Activated naive CD4-positive, alpha-beta T cell treated with anti-CD3 and anti-CD28 coated beads, Interleukin-2, amount 50 U/mL, for 24 hours (primary cell): ENCODE measurements at regions not wholly inside any gene's neighbourhood (a gene's known extent, or its start where the extent isn't known, plus 50 kb on each side); places are given as distances from the start of the nearest gene placed in this dataset.

Source experiments
- H3K27ac Mint-ChIP-seq: one replicate; pipeline ENCODE4 v1.8.0; 2021; ENCODE audit warnings: mild to moderate bottlenecking, mixed read lengths
- H3K27me3 Mint-ChIP-seq: one replicate; pipeline ENCODE4 v1.8.0; 2021; ENCODE audit warnings: mixed read lengths
- H3K36me3 Mint-ChIP-seq: one replicate; pipeline ENCODE4 v1.8.0; 2021; ENCODE audit warnings: mixed read lengths
- H3K4me1 Mint-ChIP-seq: one replicate; pipeline ENCODE4 v1.8.0; 2021; ENCODE audit warnings: mixed read lengths
- H3K4me3 Mint-ChIP-seq: one replicate; pipeline ENCODE4 v1.8.0; 2021; ENCODE audit warnings: mild to moderate bottlenecking, mixed read lengths
- H3K9me3 Mint-ChIP-seq: one replicate; pipeline ENCODE4 v1.8.0; 2021; ENCODE audit warnings: mixed read lengths

GRCh38 chr1:68321084-68321685 is 88.9 kb upstream of the WLS start:
- Mint-ChIP-seq H3K36me3 (no peaks in the 10 kb centered on the region), H3K27me3 (no peaks in the 10 kb centered on the region), H3K4me1 (no peaks in the 10 kb centered on the region), H3K4me3 (no peak overlapping the region), H3K9me3 (peaks cover 5% of the 10 kb centered on the region), H3K27ac (no peak overlapping the region)

DNA sequence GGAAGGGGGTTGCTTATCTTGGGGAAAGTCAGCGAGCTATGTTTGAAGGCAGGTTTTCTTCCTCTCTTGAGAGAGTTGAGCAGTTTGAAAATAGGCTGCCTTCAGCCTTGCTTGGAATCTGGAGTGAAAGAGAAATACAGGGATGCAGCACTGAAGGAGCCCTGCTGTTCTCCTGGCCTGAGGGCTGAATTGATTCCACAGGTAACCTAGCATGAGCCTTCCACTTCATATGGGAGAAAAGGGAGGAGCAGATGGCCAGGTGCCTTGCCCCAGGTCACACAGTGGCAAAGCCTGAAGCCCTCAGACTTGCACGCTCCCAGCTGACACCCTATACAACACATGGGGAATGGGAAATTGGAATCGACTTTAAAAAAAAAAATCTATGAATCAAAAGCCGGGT is 88.0 kb upstream of the WLS start:
- Mint-ChIP-seq H3K4me3 (no peak overlapping the region), H3K9me3 (peaks cover 4% of the 10 kb centered on the region), H3K36me3 (no peaks in the 10 kb centered on the region), H3K4me1 (no peaks in the 10 kb centered on the region), H3K27me3 (no peaks in the 10 kb centered on the region), H3K27ac (no peak overlapping the region)

- Mint-ChIP-seq H3K9me3 (no peaks in the 10 kb centered on the region), H3K27ac (no peak overlapping the region), H3K36me3 (no peaks in the 10 kb centered on the region), H3K4me1 (no peaks in the 10 kb centered on the region), H3K27me3 (no peaks in the 10 kb centered on the region), H3K4me3 (no peak overlapping the region)
Measured at GRCh38 chr1:68319907-68320306, 87.6 kb upstream of the WLS start.

DNA sequence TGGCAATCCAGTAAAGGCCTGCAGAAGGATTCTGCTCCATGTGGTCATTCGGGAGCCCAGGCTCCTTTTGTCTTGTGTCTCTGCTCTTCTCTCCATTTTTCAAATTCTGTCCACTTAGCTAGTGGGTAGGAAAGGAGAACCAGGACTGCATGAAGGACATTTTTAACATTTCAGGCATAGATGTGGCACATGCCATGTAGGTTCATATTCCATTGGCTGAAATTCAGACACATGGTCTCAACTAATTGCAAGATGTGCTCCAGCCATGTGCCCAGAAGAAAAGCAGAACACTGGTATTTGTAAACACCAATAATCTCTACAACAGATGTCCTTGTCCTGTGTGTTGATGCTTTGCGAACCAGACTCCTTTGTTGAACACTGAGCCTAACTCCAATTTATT is 85.2 kb upstream of the WLS start:
- no peaks in the 10 kb centered on the region for H3K9me3 Mint-ChIP-seq

DNA sequence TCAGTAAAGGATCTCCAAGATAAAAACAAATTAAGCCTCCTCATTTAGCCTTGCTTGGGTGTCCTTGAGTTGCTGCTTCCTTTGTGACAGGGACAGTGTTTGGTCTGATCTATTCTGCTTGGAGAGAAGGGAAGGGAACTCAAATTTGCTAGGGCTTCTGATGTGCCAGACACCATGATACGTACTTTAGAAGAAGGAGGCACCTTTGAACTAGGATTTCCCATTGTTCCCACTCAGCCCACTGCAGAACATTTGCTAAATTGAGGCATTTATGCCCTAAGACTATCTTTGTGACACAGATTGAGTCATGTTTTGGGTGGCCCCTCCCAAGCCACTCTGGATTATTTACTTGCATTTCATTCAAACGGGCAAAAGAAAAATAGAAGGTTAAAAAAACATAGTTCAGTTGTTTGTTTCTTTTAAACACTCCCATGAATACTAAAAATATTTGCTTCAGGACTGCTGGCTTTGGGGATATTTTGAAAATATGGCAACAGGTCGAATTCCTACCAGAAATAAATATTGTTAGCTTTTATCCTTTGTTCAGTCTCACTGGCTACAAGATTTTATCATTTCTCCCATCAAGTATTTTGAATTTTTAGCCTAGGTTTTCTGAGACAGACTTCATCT is 81.9 kb upstream of the WLS start:
- H3K36me3 Mint-ChIP-seq: no peaks in the 10 kb centered on the region
- no peaks in the 10 kb centered on the region for H3K9me3 Mint-ChIP-seq

More for the DNA sequence above, 85.2 kb upstream of the WLS start:
- H3K4me3 Mint-ChIP-seq: no peak overlapping the region
- H3K27ac Mint-ChIP-seq: no peak overlapping the region
- no peaks in the 10 kb centered on the region for H3K27me3 Mint-ChIP-seq
- no peaks in the 10 kb centered on the region for H3K4me1 Mint-ChIP-seq
- H3K36me3 Mint-ChIP-seq: no peaks in the 10 kb centered on the region

DNA sequence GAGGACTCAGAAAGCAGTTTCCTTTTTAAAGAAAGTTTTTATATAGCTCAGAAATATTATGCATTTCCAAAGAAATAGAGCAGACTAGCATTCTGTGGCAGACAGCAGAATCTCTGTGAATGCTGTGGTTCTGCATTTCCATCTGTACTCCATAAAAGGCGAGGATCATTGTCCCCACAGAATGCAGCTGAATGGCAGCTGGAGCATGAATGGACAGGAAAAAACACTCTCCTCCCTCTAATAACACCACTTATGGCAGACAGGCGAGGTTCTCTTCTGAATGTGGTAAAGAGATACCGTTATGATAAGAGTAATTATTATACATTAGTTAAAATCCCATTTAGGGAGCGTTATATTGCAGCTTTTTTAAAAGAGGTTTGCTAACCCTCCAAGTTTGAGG is 81.4 kb upstream of the WLS start:
- no peak overlapping the region for H3K4me3 Mint-ChIP-seq
- no peaks in the 10 kb centered on the region for H3K27me3 Mint-ChIP-seq
- no peaks in the 10 kb centered on the region for H3K9me3 Mint-ChIP-seq
- no peaks in the 10 kb centered on the region for H3K4me1 Mint-ChIP-seq
- H3K27ac Mint-ChIP-seq: no peak overlapping the region
- H3K36me3 Mint-ChIP-seq: no peaks in the 10 kb centered on the region

More for the DNA sequence above, 81.9 kb upstream of the WLS start:
- no peaks in the 10 kb centered on the region for H3K4me1 Mint-ChIP-seq
- H3K4me3 Mint-ChIP-seq: no peak overlapping the region
- H3K27ac Mint-ChIP-seq: no peak overlapping the region
- no peaks in the 10 kb centered on the region for H3K27me3 Mint-ChIP-seq

DNA sequence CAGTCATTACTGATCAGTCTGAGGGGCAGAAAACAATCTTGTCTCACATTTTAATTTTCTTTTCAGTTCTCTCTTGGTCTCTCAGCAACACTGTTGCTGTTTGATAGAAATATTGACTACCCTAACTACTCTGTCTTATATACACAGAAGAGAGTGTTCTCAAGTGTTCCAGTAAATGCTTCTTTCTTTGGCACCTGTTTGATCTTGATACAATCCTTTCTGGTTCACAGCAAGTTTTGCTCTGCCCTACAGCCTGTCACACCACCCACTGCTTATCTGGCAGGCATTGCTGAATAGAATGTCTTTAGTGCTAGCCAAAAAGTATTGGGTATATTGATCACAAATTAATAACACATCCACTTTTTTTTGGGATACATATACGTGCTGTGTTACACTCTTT is 75.7 kb upstream of the WLS start:
- Mint-ChIP-seq H3K36me3 (no peaks in the 10 kb centered on the region), H3K27ac (no peak overlapping the region), H3K4me1 (no peaks in the 10 kb centered on the region), H3K4me3 (no peak overlapping the region), H3K9me3 (no peaks in the 10 kb centered on the region), H3K27me3 (no peaks in the 10 kb centered on the region)

DNA sequence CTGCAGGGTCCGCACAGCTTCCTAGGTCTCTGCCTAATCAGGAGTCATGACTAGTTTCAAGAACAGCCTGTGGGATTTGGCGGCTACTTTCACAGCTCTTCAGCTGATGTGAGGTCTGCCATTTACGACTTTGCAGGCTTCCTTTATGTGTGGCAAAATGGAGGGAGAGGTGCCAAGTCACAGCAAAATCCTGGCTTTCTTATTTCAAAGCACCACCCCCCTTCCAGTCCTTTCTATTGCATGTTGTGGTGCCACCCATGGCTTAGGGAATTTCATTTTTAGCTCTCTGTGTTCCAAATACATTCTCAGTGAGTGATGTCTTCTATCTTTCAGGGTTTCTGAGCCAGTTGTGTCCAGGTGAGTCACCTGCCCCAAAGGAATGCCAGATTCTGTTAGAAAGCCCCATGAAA is 75.1 kb upstream of the WLS start:
- no peak overlapping the region for H3K27ac Mint-ChIP-seq
- no peak overlapping the region for H3K4me3 Mint-ChIP-seq
- H3K4me1 Mint-ChIP-seq: no peaks in the 10 kb centered on the region
- no peaks in the 10 kb centered on the region for H3K9me3 Mint-ChIP-seq
- H3K27me3 Mint-ChIP-seq: no peaks in the 10 kb centered on the region
- H3K36me3 Mint-ChIP-seq: no peaks in the 10 kb centered on the region

DNA sequence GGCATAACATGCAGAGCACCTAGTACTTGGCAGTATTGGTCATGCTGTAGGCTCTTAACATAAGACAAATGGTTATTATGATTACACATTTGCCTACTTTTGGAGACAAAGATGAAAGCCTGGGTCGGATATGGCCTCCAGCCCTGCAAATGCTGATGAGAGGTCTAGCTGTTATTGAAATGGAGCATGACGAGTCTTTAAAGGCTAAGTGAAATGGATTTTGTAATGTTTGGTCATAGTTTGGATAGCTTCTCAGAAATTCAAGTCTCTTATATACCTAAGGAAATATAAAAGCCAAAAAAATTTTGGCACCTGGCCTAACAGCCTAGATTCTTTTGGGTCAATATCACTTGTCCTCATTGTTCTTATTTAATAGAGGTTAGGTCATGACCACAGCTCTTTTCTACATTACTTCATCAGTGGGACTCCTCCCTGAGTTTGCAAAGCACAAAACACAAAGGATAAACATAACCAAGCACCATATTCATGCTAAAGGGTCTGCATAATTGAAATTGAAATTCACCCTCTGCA is 69.2 kb upstream of the WLS start:
- no peaks in the 10 kb centered on the region for H3K27me3 Mint-ChIP-seq
- H3K4me1 Mint-ChIP-seq: no peaks in the 10 kb centered on the region
- no peak overlapping the region for H3K4me3 Mint-ChIP-seq
- H3K27ac Mint-ChIP-seq: no peak overlapping the region
- no peaks in the 10 kb centered on the region for H3K9me3 Mint-ChIP-seq
- no peaks in the 10 kb centered on the region for H3K36me3 Mint-ChIP-seq

- Mint-ChIP-seq H3K36me3 (no peaks in the 10 kb centered on the region), H3K27ac (no peak overlapping the region), H3K27me3 (no peaks in the 10 kb centered on the region), H3K4me1 (no peaks in the 10 kb centered on the region), H3K9me3 (no peaks in the 10 kb centered on the region), H3K4me3 (no peak overlapping the region)
Measured at GRCh38 chr1:68294367-68295066, 62.2 kb upstream of the WLS start.

- no peak overlapping the region for H3K27ac Mint-ChIP-seq
- H3K36me3 Mint-ChIP-seq: no peaks in the 10 kb centered on the region
- H3K4me1 Mint-ChIP-seq: no peaks in the 10 kb centered on the region
- no peaks in the 10 kb centered on the region for H3K27me3 Mint-ChIP-seq
- no peak overlapping the region for H3K4me3 Mint-ChIP-seq
- no peaks in the 10 kb centered on the region for H3K9me3 Mint-ChIP-seq
Measured at GRCh38 chr1:68293609-68294366, 61.5 kb upstream of the WLS start.

DNA sequence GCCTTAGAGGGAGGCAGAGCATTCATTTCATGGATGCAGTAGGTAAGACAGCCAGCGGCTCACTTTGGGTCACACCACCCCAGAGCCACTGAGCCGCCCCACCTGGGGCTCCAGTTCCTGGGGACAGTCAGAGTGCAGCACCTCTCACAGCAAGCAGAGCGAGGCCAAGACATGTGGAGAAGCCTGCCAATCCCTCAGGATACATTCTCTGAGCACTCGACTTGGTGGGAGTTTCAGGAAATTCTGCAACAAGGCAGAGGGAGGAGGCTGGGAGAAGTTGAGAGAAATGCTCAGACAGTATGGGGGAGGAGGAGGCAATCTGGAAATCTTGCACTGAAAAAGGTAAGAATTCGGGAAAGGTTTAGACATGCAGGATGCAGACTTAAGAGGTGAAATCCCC is 60.8 kb upstream of the WLS start:
- H3K4me1 Mint-ChIP-seq: no peaks in the 10 kb centered on the region
- H3K4me3 Mint-ChIP-seq: no peak overlapping the region
- H3K27me3 Mint-ChIP-seq: no peaks in the 10 kb centered on the region
- H3K27ac Mint-ChIP-seq: no peak overlapping the region
- H3K36me3 Mint-ChIP-seq: no peaks in the 10 kb centered on the region
- no peaks in the 10 kb centered on the region for H3K9me3 Mint-ChIP-seq

DNA sequence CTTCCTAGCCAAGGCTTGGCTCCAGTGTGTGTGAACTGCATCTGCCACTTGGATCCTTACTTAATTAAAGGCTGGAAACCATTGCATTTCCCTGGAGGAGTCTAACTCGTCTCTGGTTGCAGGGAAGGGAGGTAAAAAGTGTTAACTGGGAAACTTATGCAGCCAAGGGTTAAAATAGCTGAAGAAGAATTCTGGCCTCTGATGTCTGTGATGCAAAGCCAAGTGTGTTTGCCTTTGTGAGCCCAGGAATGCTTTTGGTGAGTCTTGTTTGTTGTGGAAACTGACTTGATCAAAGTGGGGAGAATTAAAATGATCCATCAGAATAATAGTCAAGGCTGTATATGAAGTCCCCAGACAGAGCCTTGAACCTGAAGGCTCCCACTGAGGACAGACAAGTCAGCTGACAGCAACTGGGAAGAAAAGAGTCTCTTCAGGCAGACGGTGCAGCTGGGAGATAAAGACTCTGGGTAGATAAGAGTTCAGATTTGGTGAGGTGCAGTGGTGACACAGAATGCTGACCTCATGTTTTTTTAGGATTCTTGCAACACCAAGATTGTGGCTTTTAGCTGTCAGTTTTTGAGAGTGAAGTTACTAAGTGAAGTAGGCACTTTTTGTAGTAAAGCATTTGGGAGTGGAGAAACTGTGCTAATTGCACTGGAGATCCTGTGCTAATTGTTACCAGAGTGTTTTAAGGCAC is 59.5 kb upstream of the WLS start:
- H3K4me3 Mint-ChIP-seq: no peak overlapping the region
- H3K27ac Mint-ChIP-seq: no peak overlapping the region
- H3K9me3 Mint-ChIP-seq: no peaks in the 10 kb centered on the region
- H3K27me3 Mint-ChIP-seq: no peaks in the 10 kb centered on the region
- no peaks in the 10 kb centered on the region for H3K36me3 Mint-ChIP-seq
- no peaks in the 10 kb centered on the region for H3K4me1 Mint-ChIP-seq

GRCh38 chr1:68287241-68287640 is 54.9 kb upstream of the WLS start:
- no peaks in the 10 kb centered on the region for H3K4me1 Mint-ChIP-seq

DNA sequence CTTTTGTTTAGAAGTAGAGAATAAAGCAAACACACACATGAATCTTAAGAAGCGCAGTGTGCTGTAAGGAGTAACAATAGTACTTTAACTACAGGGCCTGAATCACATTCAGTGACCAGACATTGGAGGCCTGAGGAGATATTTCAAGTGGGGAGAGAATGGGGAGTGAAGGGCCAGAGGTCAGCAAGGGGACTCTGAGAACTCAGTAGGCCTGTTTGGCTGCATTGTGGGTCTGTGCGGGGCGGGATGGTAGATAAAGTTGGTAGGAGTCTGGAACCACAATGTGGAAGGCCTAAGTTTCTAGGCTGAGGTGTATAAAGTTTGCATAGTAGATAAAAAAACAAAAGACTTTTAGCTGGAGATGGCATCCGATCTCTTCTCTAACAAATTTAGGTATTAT is 52.7 kb upstream of the WLS start:
- H3K9me3 Mint-ChIP-seq: no peaks in the 10 kb centered on the region
- no peaks in the 10 kb centered on the region for H3K27me3 Mint-ChIP-seq
- no peak overlapping the region for H3K27ac Mint-ChIP-seq
- H3K4me3 Mint-ChIP-seq: no peak overlapping the region
- no peaks in the 10 kb centered on the region for H3K36me3 Mint-ChIP-seq
- H3K4me1 Mint-ChIP-seq: no peaks in the 10 kb centered on the region

More at GRCh38 chr1:68287241-68287640, 54.9 kb upstream of the WLS start:
- Mint-ChIP-seq H3K36me3 (no peaks in the 10 kb centered on the region), H3K27me3 (no peaks in the 10 kb centered on the region), H3K27ac (no peak overlapping the region), H3K4me3 (no peak overlapping the region), H3K9me3 (no peaks in the 10 kb centered on the region)
